ENCODE measurements at regions not wholly inside any gene's neighbourhood (a gene's known extent, or its start where the extent isn't known, plus 50 kb on each side); places are given as distances from the start of the nearest gene placed in this dataset.

DNA sequence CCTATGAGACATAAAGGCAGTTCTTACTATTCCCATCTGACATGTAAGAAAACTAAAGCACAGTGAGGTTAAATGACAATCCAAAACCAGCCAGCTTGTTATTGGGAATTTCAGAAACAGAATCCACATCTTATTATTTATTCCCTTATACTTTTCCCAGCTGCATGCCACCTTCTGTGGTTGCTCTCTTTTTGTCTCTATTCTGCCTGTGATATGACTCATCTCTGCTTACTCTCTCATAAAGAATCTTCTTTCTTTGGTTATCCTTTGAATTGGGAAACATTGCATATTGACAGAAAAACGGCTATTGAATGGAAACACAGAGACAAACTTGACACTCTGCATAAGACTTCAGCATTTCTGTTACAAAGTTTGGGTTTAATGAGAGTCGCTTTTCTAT, 183.2 kb downstream of the TLR4 start (continued):
- TF ChIP-seq, protein P1, sequence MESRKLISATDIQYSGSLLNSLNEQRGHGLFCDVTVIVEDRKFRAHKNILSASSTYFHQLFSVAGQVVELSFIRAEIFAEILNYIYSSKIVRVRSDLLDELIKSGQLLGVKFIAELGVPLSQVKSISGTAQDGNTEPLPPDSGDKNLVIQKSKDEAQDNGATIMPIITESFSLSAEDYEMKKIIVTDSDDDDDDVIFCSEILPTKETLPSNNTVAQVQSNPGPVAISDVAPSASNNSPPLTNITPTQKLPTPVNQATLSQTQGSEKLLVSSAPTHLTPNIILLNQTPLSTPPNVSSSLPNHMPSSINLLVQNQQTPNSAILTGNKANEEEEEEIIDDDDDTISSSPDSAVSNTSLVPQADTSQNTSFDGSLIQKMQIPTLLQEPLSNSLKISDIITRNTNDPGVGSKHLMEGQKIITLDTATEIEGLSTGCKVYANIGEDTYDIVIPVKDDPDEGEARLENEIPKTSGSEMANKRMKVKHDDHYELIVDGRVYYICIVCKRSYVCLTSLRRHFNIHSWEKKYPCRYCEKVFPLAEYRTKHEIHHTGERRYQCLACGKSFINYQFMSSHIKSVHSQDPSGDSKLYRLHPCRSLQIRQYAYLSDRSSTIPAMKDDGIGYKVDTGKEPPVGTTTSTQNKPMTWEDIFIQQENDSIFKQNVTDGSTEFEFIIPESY (IDR thresholded peaks at IDR 0.05) = no peak
- TF ChIP-seq FOS (IDR thresholded peaks at IDR 0.05; ENCODE audit: borderline replicate concordance, extremely low read depth, insufficient read length) = no peak
- no peak for TF ChIP-seq SP1 (IDR thresholded peaks at IDR 0.05; ENCODE audit: low read depth, low read length)
- no peak for TF ChIP-seq RUNX3 (IDR thresholded peaks at IDR 0.05; ENCODE audit: low read length)
- no peak for TF ChIP-seq POLR2A (IDR thresholded peaks at IDR 0.05; ENCODE audit: low read depth, low read length)

DNA sequence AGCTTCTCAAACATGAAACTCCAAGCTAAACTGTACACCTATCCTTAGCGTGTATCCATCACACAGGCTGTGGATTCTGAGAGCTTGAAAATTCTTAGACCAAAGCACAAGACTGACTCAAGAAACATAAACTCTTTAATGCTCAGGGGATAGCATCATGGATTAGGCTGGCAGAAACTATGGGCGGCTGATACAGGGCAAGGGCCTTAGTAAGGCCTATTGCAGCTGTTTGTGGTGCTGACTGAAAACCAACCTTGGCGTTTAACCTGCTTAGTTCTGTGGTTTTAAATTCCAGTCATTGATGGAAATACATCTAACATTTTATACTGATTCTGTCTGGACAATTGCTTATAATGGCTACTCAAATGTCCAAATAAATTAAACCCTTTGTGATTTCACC, 183.7 kb downstream of the TLR4 start:
- Histone ChIP-seq H3K36me3 (ENCODE audit: control insufficient read depth in 2 of 2, insufficient read depth in 2 of 2, low read length in 1 of 2) (no peaks in the 10 kb centered on the region), H3K27me3 (replicated peaks in 1 of 2; ENCODE audit: control insufficient read depth in 2 of 2, insufficient read depth in 2 of 2, low read length in 1 of 2) (no peaks in the 10 kb centered on the region), H3K4me1 (ENCODE audit: control insufficient read depth, insufficient read depth, low read length) (no peaks in the 10 kb centered on the region), H3K9me3 (replicated peaks; ENCODE audit: control insufficient read depth, insufficient read depth, low read length) (no peaks in the 10 kb centered on the region), H3K4me3 (no peak overlapping the region), H2AFZ (ENCODE audit: control insufficient read depth, low read depth, low read length) (no peak overlapping the region), H4K20me1 (ENCODE audit: control insufficient read depth, insufficient read depth) (no peaks in the 10 kb centered on the region), H3K79me2 (ENCODE audit: control insufficient read depth, insufficient read depth, low read length) (no peaks in the 10 kb centered on the region), H3K27ac (ENCODE audit: control insufficient read depth, insufficient read depth) (no peak overlapping the region), H3K4me2 (ENCODE audit: control insufficient read depth, insufficient read depth) (no peak overlapping the region), H3K9ac (ENCODE audit: control insufficient read depth, insufficient read depth, low read length) (no peak overlapping the region)
- BruUV-seq (replicated peaks) = no TSS peak
- 69% methylated on average over 3 of the region's 3 CpGs for WGBS (ENCODE audit: insufficient coverage, insufficient replicate concordance, low lambda C conversion rate, missing lambda C conversion rate)
- FAIRE-seq (no peak), DNase-seq (ENCODE audit: low read depth, low spot score) (no peak), ATAC-seq (no peak)
- in situ Hi-C loops (cut with MboI) = no loop called here
- RAD21 ChIA-PET (ENCODE audit: unreplicated experiment) = no interaction called here
- CTCF ChIA-PET = no interaction called here
- POLR2A ChIA-PET = no interaction called here
- intact Hi-C loops (cut with micrococcal nuclease; ENCODE audit: unreplicated experiment) = no loop called here
- SMC1A ChIA-PET (ENCODE audit: uncharacterized antibody, unreplicated experiment) = interaction anchor here (0.6 kb wide), 1 partner anchor 152 kb away, joined by 3 read pairs; no protein-coding TSS in a partner anchor
- TF ChIP-seq, protein P2, sequence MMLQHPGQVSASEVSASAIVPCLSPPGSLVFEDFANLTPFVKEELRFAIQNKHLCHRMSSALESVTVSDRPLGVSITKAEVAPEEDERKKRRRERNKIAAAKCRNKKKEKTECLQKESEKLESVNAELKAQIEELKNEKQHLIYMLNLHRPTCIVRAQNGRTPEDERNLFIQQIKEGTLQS (IDR thresholded peaks at IDR 0.05; ENCODE audit: borderline replicate concordance, extremely low read depth, low read depth, low read length) = no peak
- TF ChIP-seq SMAD5 (IDR thresholded peaks at IDR 0.05; ENCODE audit: low read depth) (no peak), BRCA1 (IDR thresholded peaks at IDR 0.05; ENCODE audit: low read depth, low read length) (no peak), SIN3A (IDR thresholded peaks at IDR 0.05; ENCODE audit: low read depth, low read length) (no peak), TBL1XR1 (IDR thresholded peaks at IDR 0.05; ENCODE audit: low read depth, low read length) (no peak), MYB (IDR thresholded peaks at IDR 0.05; ENCODE audit: borderline replicate concordance, low read depth, low read length) (no peak), TCF12 (IDR thresholded peaks at IDR 0.05; ENCODE audit: low read depth, low read length) (no peak), KAT2A (conservative IDR thresholded peaks at IDR 0.05; ENCODE audit: control insufficient read depth, low read depth, low read length) (no peak)
- TF ChIP-seq, protein P3, sequence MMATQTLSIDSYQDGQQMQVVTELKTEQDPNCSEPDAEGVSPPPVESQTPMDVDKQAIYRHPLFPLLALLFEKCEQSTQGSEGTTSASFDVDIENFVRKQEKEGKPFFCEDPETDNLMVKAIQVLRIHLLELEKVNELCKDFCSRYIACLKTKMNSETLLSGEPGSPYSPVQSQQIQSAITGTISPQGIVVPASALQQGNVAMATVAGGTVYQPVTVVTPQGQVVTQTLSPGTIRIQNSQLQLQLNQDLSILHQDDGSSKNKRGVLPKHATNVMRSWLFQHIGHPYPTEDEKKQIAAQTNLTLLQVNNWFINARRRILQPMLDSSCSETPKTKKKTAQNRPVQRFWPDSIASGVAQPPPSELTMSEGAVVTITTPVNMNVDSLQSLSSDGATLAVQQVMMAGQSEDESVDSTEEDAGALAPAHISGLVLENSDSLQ (IDR thresholded peaks at IDR 0.05) = no peak
- TF ChIP-seq, protein P4, sequence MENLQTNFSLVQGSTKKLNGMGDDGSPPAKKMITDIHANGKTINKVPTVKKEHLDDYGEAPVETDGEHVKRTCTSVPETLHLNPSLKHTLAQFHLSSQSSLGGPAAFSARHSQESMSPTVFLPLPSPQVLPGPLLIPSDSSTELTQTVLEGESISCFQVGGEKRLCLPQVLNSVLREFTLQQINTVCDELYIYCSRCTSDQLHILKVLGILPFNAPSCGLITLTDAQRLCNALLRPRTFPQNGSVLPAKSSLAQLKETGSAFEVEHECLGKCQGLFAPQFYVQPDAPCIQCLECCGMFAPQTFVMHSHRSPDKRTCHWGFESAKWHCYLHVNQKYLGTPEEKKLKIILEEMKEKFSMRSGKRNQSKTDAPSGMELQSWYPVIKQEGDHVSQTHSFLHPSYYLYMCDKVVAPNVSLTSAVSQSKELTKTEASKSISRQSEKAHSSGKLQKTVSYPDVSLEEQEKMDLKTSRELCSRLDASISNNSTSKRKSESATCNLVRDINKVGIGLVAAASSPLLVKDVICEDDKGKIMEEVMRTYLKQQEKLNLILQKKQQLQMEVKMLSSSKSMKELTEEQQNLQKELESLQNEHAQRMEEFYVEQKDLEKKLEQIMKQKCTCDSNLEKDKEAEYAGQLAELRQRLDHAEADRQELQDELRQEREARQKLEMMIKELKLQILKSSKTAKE (IDR thresholded peaks at IDR 0.05; ENCODE audit: low read depth, poor library complexity, severe bottlenecking) = no peak
- TF ChIP-seq, protein P5, sequence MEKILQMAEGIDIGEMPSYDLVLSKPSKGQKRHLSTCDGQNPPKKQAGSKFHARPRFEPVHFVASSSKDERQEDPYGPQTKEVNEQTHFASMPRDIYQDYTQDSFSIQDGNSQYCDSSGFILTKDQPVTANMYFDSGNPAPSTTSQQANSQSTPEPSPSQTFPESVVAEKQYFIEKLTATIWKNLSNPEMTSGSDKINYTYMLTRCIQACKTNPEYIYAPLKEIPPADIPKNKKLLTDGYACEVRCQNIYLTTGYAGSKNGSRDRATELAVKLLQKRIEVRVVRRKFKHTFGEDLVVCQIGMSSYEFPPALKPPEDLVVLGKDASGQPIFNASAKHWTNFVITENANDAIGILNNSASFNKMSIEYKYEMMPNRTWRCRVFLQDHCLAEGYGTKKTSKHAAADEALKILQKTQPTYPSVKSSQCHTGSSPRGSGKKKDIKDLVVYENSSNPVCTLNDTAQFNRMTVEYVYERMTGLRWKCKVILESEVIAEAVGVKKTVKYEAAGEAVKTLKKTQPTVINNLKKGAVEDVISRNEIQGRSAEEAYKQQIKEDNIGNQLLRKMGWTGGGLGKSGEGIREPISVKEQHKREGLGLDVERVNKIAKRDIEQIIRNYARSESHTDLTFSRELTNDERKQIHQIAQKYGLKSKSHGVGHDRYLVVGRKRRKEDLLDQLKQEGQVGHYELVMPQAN (conservative IDR thresholded peaks at IDR 0.05) = no peak

All from GM12878 (cell line).